SK-N-MC (cell line): ENCODE measurements at regions not wholly inside any gene's neighbourhood (a gene's known extent, or its start where the extent isn't known, plus 50 kb on each side); places are given as distances from the start of the nearest gene placed in this dataset.

Experiments used
- EZH2 ChIP-seq: fragments of 200-600 bp; sonication (generic); IDR thresholded peaks from one replicate; pipeline ENCODE4 v1.6.1; 2017; ENCODE audit warnings: antibody characterized with exemption
- POLR2AphosphoS5 ChIP-seq: IDR thresholded peaks from 2 replicates; pipeline ENCODE4 v1.6.1; 2012; ENCODE audit warnings: mild to moderate bottlenecking, low read depth, low read length, borderline replicate concordance

DNA sequence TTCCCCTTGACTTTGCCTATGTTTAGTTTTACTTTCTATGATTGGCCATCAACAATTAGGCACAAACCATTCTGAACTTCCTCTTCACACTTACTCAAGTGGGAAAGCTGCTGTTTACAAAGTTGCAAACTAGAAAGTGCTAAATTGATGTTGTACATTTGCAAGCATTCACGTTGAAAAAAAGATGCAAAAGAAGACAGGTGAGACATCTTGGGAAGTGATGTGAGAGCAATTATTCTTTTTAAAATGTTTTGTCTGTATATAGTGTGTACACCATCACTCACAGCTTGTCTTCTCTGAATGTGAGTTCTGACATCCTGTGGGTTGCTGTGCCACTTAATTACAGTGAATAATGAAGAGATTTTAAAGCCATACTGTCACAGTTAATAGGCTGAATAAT is 874.1 kb upstream of the LRATD1 start:
- no peak for TF ChIP-seq EZH2
- TF ChIP-seq POLR2AphosphoS5 = no peak
